HEK293T (cell line): ENCODE measurements at regions not wholly inside any gene's neighbourhood (a gene's known extent, or its start where the extent isn't known, plus 50 kb on each side); places are given as distances from the start of the nearest gene placed in this dataset.
"Not testable (repeated sequence)": the region's sequence is repeated elsewhere in the genome, so short reads cannot be mapped to it uniquely, and the experiment has no call there.

Source experiments
- CTCF ChIA-PET: fragments of 350-600 bp; formaldehyde crosslinking; extraction: SDS; loops from one replicate; lab custom pipeline; 2021; ENCODE audit warnings: antibody characterized with exemption, inconsistent platforms; lab: Yijun Ruan, JAX
- POLR2A ChIA-PET: fragments of 350-600 bp; formaldehyde crosslinking; extraction: SDS; loops from one replicate; lab custom pipeline; 2020; ENCODE audit warnings: antibody characterized with exemption, inconsistent platforms; lab: Yijun Ruan, JAX
- DNase-seq: peaks from one replicate; pipeline ENCODE4 v3.0.0; 2012; ENCODE audit warnings: mixed read lengths; ENCODE audit errors: extremely low spot score
- ARNT ChIP-seq: fragments of 450-650 bp; IDR thresholded peaks from 2 replicates; pipeline ENCODE4 v1.6.1; 2017; ENCODE audit warnings: mild to moderate bottlenecking
- BHLHE40 ChIP-seq: fragments of 450-650 bp; IDR thresholded peaks from 2 replicates; pipeline ENCODE4 v1.6.1; 2016; ENCODE audit warnings: mild to moderate bottlenecking, moderate library complexity, borderline replicate concordance
- CTBP1 ChIP-seq: fragments of 450-650 bp; IDR thresholded peaks from 2 replicates; pipeline ENCODE4 v1.6.1; 2016; ENCODE audit warnings: borderline replicate concordance
- ELF4 ChIP-seq: fragments of 450-650 bp; IDR thresholded peaks from 2 replicates; pipeline ENCODE4 v1.6.1; 2017; ENCODE audit warnings: antibody characterized with exemption
- FOXA1 ChIP-seq: fragments of 450-650 bp; IDR thresholded peaks from 2 replicates; pipeline ENCODE4 v1.6.1; 2016; ENCODE audit warnings: mild to moderate bottlenecking
- FOXK2 ChIP-seq: fragments of 450-650 bp; IDR thresholded peaks from 2 replicates; pipeline ENCODE4 v1.6.1; 2016; ENCODE audit warnings: mild to moderate bottlenecking
- FOXM1 ChIP-seq: fragments of 450-650 bp; IDR thresholded peaks from 2 replicates; pipeline ENCODE4 v1.6.1; 2017; ENCODE audit warnings: mild to moderate bottlenecking, borderline replicate concordance
- HDGF ChIP-seq: fragments of 450-650 bp; IDR thresholded peaks from 2 replicates; pipeline ENCODE4 v1.6.1; 2017; ENCODE audit warnings: antibody characterized with exemption, borderline replicate concordance
- L3MBTL2 ChIP-seq: fragments of 450-650 bp; conservative IDR thresholded peaks from 2 replicates; pipeline ENCODE4 v1.6.1; 2016; ENCODE audit warnings: mild to moderate bottlenecking
- LEF1 ChIP-seq: fragments of 450-650 bp; IDR thresholded peaks from 2 replicates; pipeline ENCODE4 v1.6.1; 2017; ENCODE audit warnings: mild to moderate bottlenecking, borderline replicate concordance
- NFRKB ChIP-seq: fragments of 450-650 bp; IDR thresholded peaks from 2 replicates; pipeline ENCODE4 v1.6.1; 2016; ENCODE audit warnings: mild to moderate bottlenecking, moderate library complexity
- PKNOX1 ChIP-seq: fragments of 450-650 bp; IDR thresholded peaks from 2 replicates; pipeline ENCODE4 v1.6.1; 2016
- SP1 ChIP-seq: fragments of 450-650 bp; IDR thresholded peaks from 2 replicates; pipeline ENCODE4 v1.6.1; 2017
- SUZ12 ChIP-seq: fragments of 450-650 bp; IDR thresholded peaks from 2 replicates; pipeline ENCODE4 v1.6.1; 2016; ENCODE audit warnings: mild to moderate bottlenecking
- TARDBP ChIP-seq: fragments of 450-650 bp; IDR thresholded peaks from 2 replicates; pipeline ENCODE4 v1.6.1; 2016
- ZNF384 ChIP-seq: fragments of 450-650 bp; IDR thresholded peaks from 2 replicates; pipeline ENCODE4 v1.6.1; 2016

GRCh38 chr5:14928661-14929060 is 57.1 kb upstream of the ANKH start:
- ChIA-PET CTCF (no interaction called here), POLR2A (no interaction called here)
- TF ChIP-seq FOXM1 = no peak
- TF ChIP-seq ELF4 = no peak
- TF ChIP-seq FOXA1 = no peak
- TF ChIP-seq LEF1 = no peak
- TF ChIP-seq BHLHE40 = no peak
- 0 out of 2 replicates have a peak, but pooled peaks have one; percentile 9 for TF ChIP-seq PKNOX1
- TF ChIP-seq ARNT = no peak
- DNase-seq = no peak

GRCh38 chr5:14925326-14925725 is 53.7 kb upstream of the ANKH start:
- POLR2A ChIA-PET = no interaction called here
- DNase-seq = no peak
- CTCF ChIA-PET = no interaction called here
- TF ChIP-seq PKNOX1 (no peak), BHLHE40 (no peak), FOXK2 (no peak), LEF1 (no peak), ELF4 (no peak), TARDBP (no peak), ZNF384 (no peak), CTBP1 (no peak), SP1 (no peak), FOXM1 (no peak), SUZ12 (no peak), L3MBTL2 (no peak), NFRKB (no peak), HDGF (no peak), ARNT (no peak), FOXA1 (no peak)

GRCh38 chr5:14922952-14923351 is 51.4 kb upstream of the ANKH start:
- DNase-seq, CTCF ChIA-PET, POLR2A ChIA-PET: not testable (repeated sequence)

- TF ChIP-seq FOXK2 (no peak), HDGF (no peak)
- no peak for DNase-seq
- CTCF ChIA-PET = no interaction called here
- POLR2A ChIA-PET = no interaction called here
Observed at GRCh38 chr5:14922456-14922855, 50.9 kb upstream of the ANKH start.
